ENCODE measurements at regions not wholly inside any gene's neighbourhood (a gene's known extent, or its start where the extent isn't known, plus 50 kb on each side); places are given as distances from the start of the nearest gene placed in this dataset.
A peak's percentile ranks its signal among the peaks of the same experiment; 100 is the strongest.

- Histone ChIP-seq H3K36me3 (ENCODE audit: control insufficient read depth, low read depth, low read length) (no peaks in the 10 kb centered on the region), H3K27me3 (ENCODE audit: control insufficient read depth, insufficient read depth, low read length) (no peaks in the 10 kb centered on the region), H3K9me3 (ENCODE audit: control insufficient read depth, low read depth, low read length) (no peaks in the 10 kb centered on the region), H3K4me3 (ENCODE audit: low read length) (no peak overlapping the region), H3K4me1 (ENCODE audit: control insufficient read depth, low read depth, low read length) (peaks cover 18% of the 10 kb centered on the region), H3K27ac (ENCODE audit: low read length) (no peak overlapping the region), H3K9ac (ENCODE audit: low read length) (no peak overlapping the region)
These were observed 444.2 kb upstream of the GOLIM4 start for GRCh38 chr3:168539909-168540308.

DNA sequence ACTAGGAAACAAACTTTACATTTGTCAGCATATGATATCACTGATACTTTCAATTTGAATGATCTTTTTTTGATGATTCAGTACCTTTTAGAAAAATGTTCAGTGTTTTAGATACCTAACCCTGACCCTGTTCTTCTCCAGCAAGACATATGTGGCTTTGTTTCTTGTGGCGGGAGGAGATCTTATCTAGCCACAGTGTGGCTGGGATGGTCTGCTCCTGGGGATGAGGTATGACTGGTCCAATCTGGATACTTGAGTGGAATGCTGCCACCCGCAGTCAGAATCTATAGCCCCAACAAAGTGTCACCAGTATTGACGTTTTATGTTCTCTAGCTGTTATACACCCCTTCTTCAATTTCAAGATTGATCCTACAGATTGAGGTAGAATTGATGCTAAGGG, 439.0 kb upstream of the GOLIM4 start:
- H3K4me3 ChIP-seq (ENCODE audit: low read length) = no peak overlapping the region
- no peaks in the 10 kb centered on the region for H3K9me3 ChIP-seq (ENCODE audit: control insufficient read depth, low read depth, low read length)
- no peak overlapping the region for H3K9ac ChIP-seq (ENCODE audit: low read length)
- H3K36me3 ChIP-seq (ENCODE audit: control insufficient read depth, low read depth, low read length) = no peaks in the 10 kb centered on the region
- H3K27me3 ChIP-seq (ENCODE audit: control insufficient read depth, insufficient read depth, low read length) = no peaks in the 10 kb centered on the region
- peaks cover 30% of the 10 kb centered on the region for H3K4me1 ChIP-seq (ENCODE audit: control insufficient read depth, low read depth, low read length)
- H3K27ac ChIP-seq (ENCODE audit: low read length) = no peak overlapping the region

DNA sequence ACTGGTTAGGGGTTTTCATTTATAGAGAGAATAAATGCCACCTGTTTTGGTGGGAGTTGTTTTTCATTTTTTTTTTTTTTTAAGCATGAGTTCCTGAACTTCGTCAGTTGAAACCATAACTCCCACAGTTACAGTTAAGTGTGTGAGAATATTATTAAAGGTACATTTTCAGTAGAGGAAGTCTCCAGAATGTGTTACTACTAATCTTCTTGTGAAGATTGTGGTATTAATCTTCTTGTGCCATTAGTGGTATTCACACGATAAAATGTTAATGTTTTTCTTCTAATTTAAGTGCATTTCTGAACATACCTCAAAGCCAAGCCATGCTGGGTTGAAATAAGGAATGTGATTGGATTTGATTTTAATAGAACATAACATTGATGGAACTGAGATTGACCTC, 437.9 kb upstream of the GOLIM4 start:
- H3K9ac ChIP-seq (ENCODE audit: low read length) = no peak overlapping the region
- H3K36me3 ChIP-seq (ENCODE audit: control insufficient read depth, low read depth, low read length) = no peaks in the 10 kb centered on the region
- no peak overlapping the region for H3K4me3 ChIP-seq (ENCODE audit: low read length)
- no peaks in the 10 kb centered on the region for H3K27me3 ChIP-seq (ENCODE audit: control insufficient read depth, insufficient read depth, low read length)
- peaks cover 30% of the 10 kb centered on the region for H3K4me1 ChIP-seq (ENCODE audit: control insufficient read depth, low read depth, low read length)
- H3K27ac ChIP-seq (ENCODE audit: low read length) = no peak overlapping the region
- H3K9me3 ChIP-seq (ENCODE audit: control insufficient read depth, low read depth, low read length) = no peaks in the 10 kb centered on the region

- peak overlapping the region; percentile 25 for H3K4me3 ChIP-seq (ENCODE audit: low read length)
- no peaks in the 10 kb centered on the region for H3K27me3 ChIP-seq (ENCODE audit: control insufficient read depth, insufficient read depth, low read length)
- H3K36me3 ChIP-seq (ENCODE audit: control insufficient read depth, low read depth, low read length) = no peaks in the 10 kb centered on the region
- H3K4me1 ChIP-seq (ENCODE audit: control insufficient read depth, low read depth, low read length) = peaks cover 30% of the 10 kb centered on the region
- peak overlapping the region; percentile 90 for H3K27ac ChIP-seq (ENCODE audit: low read length)
- H3K9me3 ChIP-seq (ENCODE audit: control insufficient read depth, low read depth, low read length) = no peaks in the 10 kb centered on the region
- peak overlapping the region; percentile 42 for H3K9ac ChIP-seq (ENCODE audit: low read length)
These were observed 436.4 kb upstream of the GOLIM4 start for GRCh38 chr3:168532135-168532534.

- Histone ChIP-seq H3K4me3 (ENCODE audit: low read length) (no peak overlapping the region), H3K27me3 (ENCODE audit: control insufficient read depth, insufficient read depth, low read length) (no peaks in the 10 kb centered on the region), H3K9me3 (ENCODE audit: control insufficient read depth, low read depth, low read length) (no peaks in the 10 kb centered on the region), H3K36me3 (ENCODE audit: control insufficient read depth, low read depth, low read length) (no peaks in the 10 kb centered on the region), H3K27ac (ENCODE audit: low read length) (peak overlapping the region; percentile 72), H3K9ac (ENCODE audit: low read length) (peak overlapping the region; percentile 42), H3K4me1 (ENCODE audit: control insufficient read depth, low read depth, low read length) (peaks cover 33% of the 10 kb centered on the region)
These were observed 435.4 kb upstream of the GOLIM4 start for GRCh38 chr3:168531116-168531515.

- no peak overlapping the region for H3K4me3 ChIP-seq (ENCODE audit: low read length)
- H3K27ac ChIP-seq (ENCODE audit: low read length) = no peak overlapping the region
- peaks cover 8% of the 10 kb centered on the region for H3K4me1 ChIP-seq (ENCODE audit: control insufficient read depth, low read depth, low read length)
- H3K9ac ChIP-seq (ENCODE audit: low read length) = no peak overlapping the region
- no peaks in the 10 kb centered on the region for H3K36me3 ChIP-seq (ENCODE audit: control insufficient read depth, low read depth, low read length)
- H3K9me3 ChIP-seq (ENCODE audit: control insufficient read depth, low read depth, low read length) = no peaks in the 10 kb centered on the region
- H3K27me3 ChIP-seq (ENCODE audit: control insufficient read depth, insufficient read depth, low read length) = no peaks in the 10 kb centered on the region
These were observed 428.4 kb upstream of the GOLIM4 start for GRCh38 chr3:168524129-168524528.

DNA sequence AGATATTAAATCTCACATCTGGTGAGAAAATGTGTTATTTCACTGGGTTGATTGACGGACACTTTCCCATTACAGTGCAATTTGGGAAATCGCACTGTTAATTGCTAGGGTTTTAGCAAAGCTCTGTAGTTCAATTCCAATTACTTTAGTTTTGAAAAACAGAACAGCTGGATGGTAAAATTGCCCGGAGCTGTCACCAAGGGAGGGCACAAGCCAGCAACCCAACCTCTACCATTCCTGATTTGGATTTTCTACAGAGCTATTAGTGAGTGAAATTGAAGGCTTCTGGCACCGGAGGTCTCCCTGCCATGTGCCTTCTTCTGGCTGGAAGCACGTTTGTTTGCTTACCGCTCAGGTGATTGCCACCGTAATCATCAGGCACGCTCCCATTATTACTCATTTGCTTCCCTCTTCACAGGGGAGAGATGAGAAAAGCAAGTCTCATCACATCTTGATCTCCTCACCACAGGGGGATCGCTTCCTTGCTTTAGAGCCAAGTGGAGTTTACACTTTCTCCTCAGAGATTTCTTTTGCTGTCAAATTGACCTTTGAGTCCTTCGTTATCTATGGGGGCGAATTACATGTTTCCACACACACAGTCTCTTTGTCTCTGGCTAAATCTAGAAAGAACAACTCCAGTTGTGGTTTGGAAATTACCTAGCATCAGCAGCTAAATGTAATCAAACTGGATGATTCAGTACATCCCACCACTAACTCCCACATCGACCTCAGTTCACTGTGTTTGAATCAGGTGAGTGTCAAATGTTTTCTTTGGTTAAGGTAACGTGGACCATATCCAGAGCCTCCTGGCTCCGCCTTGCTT, 421.7 kb upstream of the GOLIM4 start:
- no peaks in the 10 kb centered on the region for H3K27me3 ChIP-seq (ENCODE audit: control insufficient read depth, insufficient read depth, low read length)
- peaks cover 41% of the 10 kb centered on the region for H3K4me1 ChIP-seq (ENCODE audit: control insufficient read depth, low read depth, low read length)
- H3K27ac ChIP-seq (ENCODE audit: low read length) = no peak overlapping the region
- H3K36me3 ChIP-seq (ENCODE audit: control insufficient read depth, low read depth, low read length) = no peaks in the 10 kb centered on the region
- no peak overlapping the region for H3K4me3 ChIP-seq (ENCODE audit: low read length)
- H3K9ac ChIP-seq (ENCODE audit: low read length) = no peak overlapping the region
- H3K9me3 ChIP-seq (ENCODE audit: control insufficient read depth, low read depth, low read length) = no peaks in the 10 kb centered on the region

- no peaks in the 10 kb centered on the region for H3K9me3 ChIP-seq (ENCODE audit: control insufficient read depth, low read depth, low read length)
- H3K27me3 ChIP-seq (ENCODE audit: control insufficient read depth, insufficient read depth, low read length) = no peaks in the 10 kb centered on the region
- H3K9ac ChIP-seq (ENCODE audit: low read length) = no peak overlapping the region
- H3K36me3 ChIP-seq (ENCODE audit: control insufficient read depth, low read depth, low read length) = no peaks in the 10 kb centered on the region
- no peak overlapping the region for H3K4me3 ChIP-seq (ENCODE audit: low read length)
- H3K27ac ChIP-seq (ENCODE audit: low read length) = no peak overlapping the region
- peaks cover 39% of the 10 kb centered on the region for H3K4me1 ChIP-seq (ENCODE audit: control insufficient read depth, low read depth, low read length)
These were observed 418.5 kb upstream of the GOLIM4 start for GRCh38 chr3:168514252-168514651.

- no peak overlapping the region for H3K4me3 ChIP-seq (ENCODE audit: low read length)
- H3K4me1 ChIP-seq (ENCODE audit: control insufficient read depth, low read depth, low read length) = peaks cover 30% of the 10 kb centered on the region
- H3K9me3 ChIP-seq (ENCODE audit: control insufficient read depth, low read depth, low read length) = no peaks in the 10 kb centered on the region
- H3K36me3 ChIP-seq (ENCODE audit: control insufficient read depth, low read depth, low read length) = no peaks in the 10 kb centered on the region
- H3K9ac ChIP-seq (ENCODE audit: low read length) = no peak overlapping the region
- H3K27me3 ChIP-seq (ENCODE audit: control insufficient read depth, insufficient read depth, low read length) = no peaks in the 10 kb centered on the region
- H3K27ac ChIP-seq (ENCODE audit: low read length) = peak overlapping the region; percentile 79
These were observed 417.1 kb upstream of the GOLIM4 start for GRCh38 chr3:168512802-168513201.

DNA sequence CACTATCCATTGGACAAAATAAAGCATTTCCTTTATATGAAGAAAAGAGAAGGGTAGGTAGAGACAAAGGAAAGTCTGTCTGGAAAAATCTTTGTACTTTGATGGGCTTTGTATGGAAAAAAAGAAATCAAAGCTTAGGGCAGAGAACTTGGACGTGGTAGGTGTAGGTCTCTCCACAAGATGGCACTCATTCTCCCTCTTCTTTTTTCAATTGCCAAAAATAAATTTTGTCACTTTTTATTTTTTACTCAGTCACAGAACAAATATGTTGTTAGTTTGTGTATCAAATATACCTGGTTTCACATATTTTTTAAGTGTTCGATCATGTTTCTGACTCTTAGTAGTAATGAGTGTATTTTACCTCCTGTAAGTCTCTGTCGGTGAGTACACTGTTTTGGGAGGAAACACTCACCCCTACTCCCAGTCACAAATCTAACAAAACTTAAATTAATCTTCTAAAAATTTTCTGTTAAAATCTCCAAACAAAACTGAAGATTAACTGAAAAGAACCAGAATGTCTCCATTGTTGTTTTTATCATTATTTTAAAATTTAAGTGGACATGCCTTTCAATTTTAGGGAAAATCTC, 415.8 kb upstream of the GOLIM4 start:
- Histone ChIP-seq H3K36me3 (ENCODE audit: control insufficient read depth, low read depth, low read length) (no peaks in the 10 kb centered on the region), H3K4me3 (ENCODE audit: low read length) (no peak overlapping the region), H3K27ac (ENCODE audit: low read length) (no peak overlapping the region), H3K4me1 (ENCODE audit: control insufficient read depth, low read depth, low read length) (peaks cover 21% of the 10 kb centered on the region), H3K9me3 (ENCODE audit: control insufficient read depth, low read depth, low read length) (no peaks in the 10 kb centered on the region), H3K27me3 (ENCODE audit: control insufficient read depth, insufficient read depth, low read length) (no peaks in the 10 kb centered on the region), H3K9ac (ENCODE audit: low read length) (no peak overlapping the region)

DNA sequence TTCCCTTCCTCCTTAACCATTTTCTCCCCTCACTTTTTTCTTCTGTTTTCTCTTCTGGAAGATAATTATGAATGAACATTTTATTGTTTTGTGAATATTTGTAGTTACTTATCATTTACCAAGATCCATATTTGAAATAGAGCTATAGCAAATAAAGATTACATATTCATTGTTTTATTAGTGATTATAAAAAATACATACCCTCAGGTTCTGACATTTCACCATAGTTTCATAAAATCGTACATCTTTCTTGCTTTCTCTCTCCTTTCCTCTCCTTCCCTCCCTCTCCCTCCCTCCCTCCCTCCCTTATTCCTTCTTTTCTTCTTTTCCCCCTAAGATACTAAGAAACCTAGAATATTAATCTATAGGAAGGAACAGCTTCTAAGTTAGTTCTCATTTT, 410.9 kb upstream of the GOLIM4 start:
- Histone ChIP-seq H3K4me3 (ENCODE audit: low read length) (no peak overlapping the region), H3K27ac (ENCODE audit: low read length) (no peak overlapping the region), H3K9ac (ENCODE audit: low read length) (no peak overlapping the region), H3K4me1 (ENCODE audit: control insufficient read depth, low read depth, low read length) (no peaks in the 10 kb centered on the region), H3K27me3 (ENCODE audit: control insufficient read depth, insufficient read depth, low read length) (no peaks in the 10 kb centered on the region), H3K9me3 (ENCODE audit: control insufficient read depth, low read depth, low read length) (no peaks in the 10 kb centered on the region), H3K36me3 (ENCODE audit: control insufficient read depth, low read depth, low read length) (no peaks in the 10 kb centered on the region)

DNA sequence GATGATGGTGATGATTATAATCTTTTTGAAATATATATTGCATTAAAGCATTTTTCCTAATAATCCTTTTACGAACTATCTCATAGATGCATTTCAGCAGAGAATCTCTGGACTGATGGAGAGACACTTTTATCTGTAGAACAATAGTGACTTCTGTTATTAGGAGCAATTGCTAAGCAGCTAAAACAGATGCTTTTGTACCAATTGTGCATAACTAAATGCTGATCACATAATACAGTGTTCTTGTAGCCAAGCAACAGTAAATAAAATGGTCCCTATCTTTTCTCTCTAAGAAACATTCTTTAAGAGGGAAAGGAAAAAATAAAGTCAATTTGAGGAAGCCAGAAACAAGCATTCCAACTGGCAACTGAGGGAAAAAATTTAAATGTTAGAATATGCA, 405.8 kb upstream of the GOLIM4 start:
- H3K4me3 ChIP-seq (ENCODE audit: low read length) = no peak overlapping the region
- H3K9ac ChIP-seq (ENCODE audit: low read length) = no peak overlapping the region
- no peak overlapping the region for H3K27ac ChIP-seq (ENCODE audit: low read length)
- H3K4me1 ChIP-seq (ENCODE audit: control insufficient read depth, low read depth, low read length) = no peaks in the 10 kb centered on the region
- H3K27me3 ChIP-seq (ENCODE audit: control insufficient read depth, insufficient read depth, low read length) = no peaks in the 10 kb centered on the region
- no peaks in the 10 kb centered on the region for H3K36me3 ChIP-seq (ENCODE audit: control insufficient read depth, low read depth, low read length)
- H3K9me3 ChIP-seq (ENCODE audit: control insufficient read depth, low read depth, low read length) = no peaks in the 10 kb centered on the region

All from iPS-18a (cell line).